ENCODE measurements at regions not wholly inside any gene's neighbourhood (a gene's known extent, or its start where the extent isn't known, plus 50 kb on each side); places are given as distances from the start of the nearest gene placed in this dataset.

GRCh38 chr9:78697618-78698017 is 400.7 kb downstream of the PSAT1 start:
- Histone ChIP-seq H3K27me3 (replicated peaks in 1 of 4; ENCODE audit: control insufficient read depth in 3 of 4, extremely low read depth in 1 of 4, insufficient read depth in 3 of 4, low read length in 3 of 4) (no peaks in the 10 kb centered on the region), H3K18ac (ENCODE audit: extremely low read depth, low read length) (no peak overlapping the region), H3K27ac (ENCODE audit: low read depth, low read length) (no peak overlapping the region), H2BK20ac (ENCODE audit: low read length) (no peak overlapping the region), H4K5ac (ENCODE audit: insufficient read length, low read depth, low read length) (no peak overlapping the region), H3K79me1 (ENCODE audit: low read depth, low read length) (no peaks in the 10 kb centered on the region), H4K91ac (replicated peaks; ENCODE audit: insufficient read length, low read length) (no peak overlapping the region), H3K23ac (ENCODE audit: insufficient read length) (no peak overlapping the region), H2BK5ac (ENCODE audit: low read depth, low read length) (no peak overlapping the region), H3K4me1 (replicated peaks in 1 of 4; ENCODE audit: control insufficient read depth in 3 of 4, insufficient read depth in 4 of 4, low read length in 3 of 4) (no peaks in the 10 kb centered on the region), H3K4ac (replicated peaks; ENCODE audit: insufficient read length, low read depth, low read length) (no peak overlapping the region), H2BK15ac (ENCODE audit: low read length) (no peak overlapping the region), H2BK12ac (ENCODE audit: low read depth, low read length) (no peak overlapping the region), H3K79me2 (ENCODE audit: control insufficient read depth in 1 of 2, insufficient read depth in 2 of 2, low read length in 2 of 2) (no peaks in the 10 kb centered on the region), H3K56ac (replicated peaks; ENCODE audit: insufficient read length, low read depth, low read length) (no peak overlapping the region), H4K8ac (ENCODE audit: extremely low read depth, insufficient read depth, low read length) (no peak overlapping the region), H2BK120ac (replicated peaks; ENCODE audit: low read depth, low read length) (no peak overlapping the region), H3K14ac (ENCODE audit: insufficient read length) (no peak overlapping the region), H3K36me3 (ENCODE audit: control insufficient read depth in 2 of 4, insufficient read depth in 4 of 4, low read length in 3 of 4) (no peaks in the 10 kb centered on the region), H2AFZ (ENCODE audit: low read length) (no peak overlapping the region), H3K4me3 (ENCODE audit: extremely low read depth in 1 of 4, insufficient read depth in 2 of 4, low read depth in 3 of 4, low read length in 4 of 4) (no peak overlapping the region), H3K9me3 (ENCODE audit: insufficient read depth in 2 of 2, low read depth in 1 of 2, low read length in 1 of 2) (no peaks in the 10 kb centered on the region), H3K23me2 (ENCODE audit: low read depth, low read length) (no peaks in the 10 kb centered on the region; the same call in 1 of the 2 replicates), H4K20me1 (replicated peaks in 1 of 2; ENCODE audit: control insufficient read depth in 1 of 2, insufficient read depth in 2 of 2, low read length in 2 of 2) (no peaks in the 10 kb centered on the region), H3K9ac (replicated peaks in 1 of 4; ENCODE audit: extremely low read depth in 1 of 4, low read depth in 3 of 4, low read length in 3 of 4) (no peak overlapping the region), H3K4me2 (ENCODE audit: insufficient read depth in 1 of 2, low read depth in 2 of 2, low read length in 2 of 2) (no peak overlapping the region), H2AK5ac (ENCODE audit: low read depth, low read length) (no peak overlapping the region)
- POLR2A ChIA-PET (ENCODE audit: partially characterized antibody), result no interaction called here
- 87% methylated on average over 1 of the region's 1 CpG; no CpG with 5 or more reads in 1 of the 2 experiments for WGBS, 2 experiments (ENCODE audit: extremely low coverage in 1 of 2, insufficient coverage in 1 of 2, insufficient read length in 1 of 2, insufficient replicate concordance in 2 of 2, low coverage in 1 of 2, low lambda C conversion rate in 2 of 2, missing lambda C conversion rate in 1 of 2)
- FAIRE-seq (no peak), DNase-seq (ENCODE audit: low read depth in 1 of 2, low spot score in 2 of 2) (no peak)
- CTCF ChIA-PET (ENCODE audit: partially characterized antibody), result interaction anchor here (0.6 to 1.0 kb wide), 3 partner anchors 14 to 557 kb away, joined by 3 to 5 read pairs (median 3); no protein-coding TSS in a partner anchor
- no peak for TF ChIP-seq BACH1 (IDR thresholded peaks at IDR 0.05; ENCODE audit: low read length)
- no peak for TF ChIP-seq SIN3A (conservative IDR thresholded peaks at IDR 0.05 in 1 of 2, IDR thresholded peaks at IDR 0.05 in 1 of 2; ENCODE audit: low read depth in 1 of 2, low read length in 2 of 2)
- TF ChIP-seq RNF2 (IDR thresholded peaks at IDR 0.05; ENCODE audit: borderline replicate concordance, low read depth, low read length, missing control alignments, poor library complexity, severe bottlenecking), result no peak
- no peak for TF ChIP-seq CHD2 (IDR thresholded peaks at IDR 0.05; ENCODE audit: low read length)
- TF ChIP-seq KDM5A (IDR thresholded peaks at IDR 0.05; ENCODE audit: low read length), result no peak
- TF ChIP-seq EP300 (IDR thresholded peaks at IDR 0.05; ENCODE audit: borderline replicate concordance in 1 of 2, low read depth in 2 of 2, low read length in 2 of 2), result no peak
